DOHH2 (cell line): ENCODE measurements at regions not wholly inside any gene's neighbourhood (a gene's known extent, or its start where the extent isn't known, plus 50 kb on each side); places are given as distances from the start of the nearest gene placed in this dataset.

Experiments used
- H3F3A ChIP-seq: fragments of 200-600 bp; sonication (generic), shearing (Covaris generic); 2 replicates; pipeline ENCODE4 v1.6.0; 2016; ENCODE audit warnings: antibody characterized with exemption, mild to moderate bottlenecking; ENCODE audit not compliant: control insufficient read depth, insufficient read depth
- H3K27ac ChIP-seq: fragments of 200-600 bp; sonication (generic); 2 replicates; pipeline ENCODE4 v1.5.1; 2014; ENCODE audit warnings: low read depth, mild to moderate bottlenecking, low read length, moderate library complexity
- H3K27me3 ChIP-seq: fragments of 200-600 bp; sonication (generic); 2 replicates; pipeline ENCODE4 v1.6.1; 2014; ENCODE audit warnings: mild to moderate bottlenecking, low read length, mixed read lengths; ENCODE audit not compliant: control insufficient read depth
- H3K36me3 ChIP-seq: fragments of 200-600 bp; sonication (generic); 2 replicates; pipeline ENCODE4 v1.6.1; 2014; ENCODE audit warnings: mild to moderate bottlenecking, low read length, moderate library complexity, mixed read lengths; ENCODE audit not compliant: control insufficient read depth
- H3K4me1 ChIP-seq: fragments of 200-600 bp; sonication (generic); 2 replicates; pipeline ENCODE4 v1.6.1; 2014; ENCODE audit warnings: mild to moderate bottlenecking, low read length, mixed read lengths; ENCODE audit not compliant: control insufficient read depth
- H3K4me2 ChIP-seq: fragments of 200-600 bp; sonication (generic); 2 replicates; pipeline ENCODE4 v1.6.0; 2014; ENCODE audit warnings: mild to moderate bottlenecking, low read length, moderate library complexity
- H3K4me3 ChIP-seq: fragments of 200-600 bp; sonication (generic); 2 replicates; pipeline ENCODE4 v1.5.1; 2014; ENCODE audit warnings: mild to moderate bottlenecking, low read length, mixed read lengths
- H3K79me2 ChIP-seq: fragments of 200-600 bp; sonication (generic); 2 replicates; pipeline ENCODE4 v1.6.1; 2014; ENCODE audit warnings: mild to moderate bottlenecking, low read length, mixed read lengths; ENCODE audit not compliant: control insufficient read depth
- H3K9me2 ChIP-seq: fragments of 200-600 bp; sonication (generic); replicated peaks from 2 replicates; pipeline ENCODE4 v1.6.1; 2014; ENCODE audit warnings: mild to moderate bottlenecking, low read length, mixed read lengths; ENCODE audit not compliant: control insufficient read depth
- H3K9me3 ChIP-seq: fragments of 200-600 bp; sonication (generic); 2 replicates; pipeline ENCODE4 v1.6.1; 2014; ENCODE audit warnings: antibody characterized with exemption, low read length, mixed read lengths; ENCODE audit not compliant: control insufficient read depth, insufficient read depth
- H4K20me1 ChIP-seq: fragments of 200-600 bp; sonication (generic); 2 replicates; pipeline ENCODE4 v1.6.0; 2014; ENCODE audit warnings: low read depth, mild to moderate bottlenecking, antibody characterized with exemption, low read length, moderate library complexity; ENCODE audit not compliant: control insufficient read depth, insufficient read depth
- EZH2phosphoT487 ChIP-seq: fragments of 200-600 bp; sonication (generic); IDR thresholded peaks from 2 replicates; pipeline ENCODE4 v1.6.1; 2017; ENCODE audit warnings: borderline replicate concordance, mild to moderate bottlenecking, antibody characterized with exemption, low read length, moderate library complexity, mixed read lengths
- TF ChIP-seq, protein P1 (sequence below): fragments of 200-600 bp; sonication (generic); IDR thresholded peaks from one replicate; pipeline ENCODE4 v1.5.1; 2014; ENCODE audit warnings: antibody characterized with exemption, mild to moderate bottlenecking, low read depth, low read length; ENCODE audit not compliant: poor library complexity, severe bottlenecking

DNA sequence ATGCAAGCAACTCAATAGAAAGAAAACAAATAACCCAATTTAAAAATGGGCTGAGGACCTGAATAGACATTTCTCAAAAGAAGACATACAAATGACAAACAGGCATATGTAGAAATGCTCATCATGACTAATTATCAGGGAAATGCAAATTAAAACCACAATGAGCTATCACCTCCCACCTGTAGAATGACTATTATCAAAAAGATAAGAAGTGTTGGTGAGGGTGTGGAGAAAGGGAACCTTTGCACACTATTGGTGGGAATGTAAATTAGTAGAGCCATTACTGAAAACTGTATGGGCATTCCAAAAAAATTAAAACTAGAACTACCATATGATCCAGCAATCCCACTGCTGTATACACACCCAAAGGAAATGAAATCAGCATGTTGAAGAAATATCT lies 212.2 kb downstream of the SUCLA2 start:
- TF ChIP-seq, protein P1, sequence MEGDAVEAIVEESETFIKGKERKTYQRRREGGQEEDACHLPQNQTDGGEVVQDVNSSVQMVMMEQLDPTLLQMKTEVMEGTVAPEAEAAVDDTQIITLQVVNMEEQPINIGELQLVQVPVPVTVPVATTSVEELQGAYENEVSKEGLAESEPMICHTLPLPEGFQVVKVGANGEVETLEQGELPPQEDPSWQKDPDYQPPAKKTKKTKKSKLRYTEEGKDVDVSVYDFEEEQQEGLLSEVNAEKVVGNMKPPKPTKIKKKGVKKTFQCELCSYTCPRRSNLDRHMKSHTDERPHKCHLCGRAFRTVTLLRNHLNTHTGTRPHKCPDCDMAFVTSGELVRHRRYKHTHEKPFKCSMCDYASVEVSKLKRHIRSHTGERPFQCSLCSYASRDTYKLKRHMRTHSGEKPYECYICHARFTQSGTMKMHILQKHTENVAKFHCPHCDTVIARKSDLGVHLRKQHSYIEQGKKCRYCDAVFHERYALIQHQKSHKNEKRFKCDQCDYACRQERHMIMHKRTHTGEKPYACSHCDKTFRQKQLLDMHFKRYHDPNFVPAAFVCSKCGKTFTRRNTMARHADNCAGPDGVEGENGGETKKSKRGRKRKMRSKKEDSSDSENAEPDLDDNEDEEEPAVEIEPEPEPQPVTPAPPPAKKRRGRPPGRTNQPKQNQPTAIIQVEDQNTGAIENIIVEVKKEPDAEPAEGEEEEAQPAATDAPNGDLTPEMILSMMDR, result no peak
- TF ChIP-seq EZH2phosphoT487, result no peak
- no peaks in the 10 kb centered on the region for H3K79me2 ChIP-seq
- no peaks in the 10 kb centered on the region for H4K20me1 ChIP-seq
- H3K4me2 ChIP-seq, result no peak overlapping the region
- H3K36me3 ChIP-seq, result no peaks in the 10 kb centered on the region
- no peaks in the 10 kb centered on the region for H3F3A ChIP-seq
- no peak overlapping the region for H3K27ac ChIP-seq
- no peaks in the 10 kb centered on the region for H3K27me3 ChIP-seq
- H3K9me2 ChIP-seq, result no peaks in the 10 kb centered on the region
- H3K4me3 ChIP-seq, result no peak overlapping the region
- no peaks in the 10 kb centered on the region for H3K4me1 ChIP-seq
- H3K9me3 ChIP-seq, result peaks cover 5% of the 10 kb centered on the region; the same call in 1 of the 2 replicates

DNA sequence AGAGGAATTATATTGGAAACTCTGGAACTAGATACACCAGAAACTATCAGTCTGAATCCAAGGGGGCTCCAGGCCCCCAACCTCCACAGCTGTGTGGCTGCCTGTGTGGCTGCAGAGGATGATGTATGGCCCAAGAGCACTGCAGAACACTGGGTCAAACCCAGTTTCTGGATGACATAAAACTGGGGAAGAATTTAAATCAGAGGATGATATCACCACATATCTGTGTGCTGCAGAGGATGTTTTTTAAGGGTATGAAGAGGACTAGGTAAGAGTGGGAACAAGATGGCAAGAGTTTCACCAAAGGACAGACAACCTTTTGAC lies 226.4 kb downstream of the SUCLA2 start:
- no peaks in the 10 kb centered on the region for H3K4me1 ChIP-seq
- TF ChIP-seq, protein P1, result no peak
- TF ChIP-seq EZH2phosphoT487, result no peak

DNA sequence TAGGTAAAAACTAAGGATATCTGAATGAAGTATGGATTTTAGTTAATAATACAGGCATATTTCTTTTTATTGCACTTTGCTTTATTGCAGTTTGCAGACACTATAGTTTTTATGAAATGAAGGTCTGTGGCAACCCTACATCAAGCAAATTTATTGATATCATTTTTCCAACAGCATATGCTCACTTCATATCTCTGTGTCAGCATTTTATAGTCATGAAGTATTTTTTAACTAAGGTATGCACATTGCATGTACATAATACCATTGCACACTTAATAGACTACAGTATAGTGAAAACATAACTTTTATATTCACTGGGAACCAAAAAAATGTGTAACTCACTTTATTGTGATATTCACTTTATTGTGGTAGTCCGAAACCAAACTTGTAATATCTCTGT lies 236.3 kb downstream of the SUCLA2 start:
- Histone ChIP-seq H3K27me3 (0 out of 2 replicates have a peak, but pooled peaks cover 1% of the 10 kb centered on the region), H3K4me3 (no peak overlapping the region), H3K4me1 (no peaks in the 10 kb centered on the region), H3K27ac (no peak overlapping the region), H4K20me1 (no peaks in the 10 kb centered on the region), H3K9me3 (no peaks in the 10 kb centered on the region), H3K79me2 (no peaks in the 10 kb centered on the region), H3K4me2 (no peak overlapping the region), H3K36me3 (no peaks in the 10 kb centered on the region), H3F3A (no peaks in the 10 kb centered on the region), H3K9me2 (no peaks in the 10 kb centered on the region)
- TF ChIP-seq, protein P1, result no peak
- TF ChIP-seq EZH2phosphoT487, result no peak

More for the DNA sequence above, 226.4 kb downstream of the SUCLA2 start:
- Histone ChIP-seq H3K27me3 (0 out of 2 replicates have a peak, but pooled peaks cover 6% of the 10 kb centered on the region), H3K9me2 (no peaks in the 10 kb centered on the region), H4K20me1 (no peaks in the 10 kb centered on the region), H3K36me3 (no peaks in the 10 kb centered on the region), H3K27ac (no peak overlapping the region), H3F3A (no peaks in the 10 kb centered on the region), H3K79me2 (no peaks in the 10 kb centered on the region), H3K4me3 (no peak overlapping the region), H3K4me2 (no peak overlapping the region), H3K9me3 (no peaks in the 10 kb centered on the region)
